Keratinocyte (primary cell): ENCODE measurements at regions not wholly inside any gene's neighbourhood (a gene's known extent, or its start where the extent isn't known, plus 50 kb on each side); places are given as distances from the start of the nearest gene placed in this dataset.

ENCODE experiments used
- EZH2 ChIP-seq: IDR thresholded peaks from one replicate; pipeline ENCODE4 v1.6.1; 2012; ENCODE audit warnings: inconsistent platforms, mild to moderate bottlenecking, low read length, moderate library complexity
- TF ChIP-seq, protein P1 (sequence below), 3 experiments: IDR thresholded peaks in 1 of 3; conservative IDR thresholded peaks in 1 of 3; optimal IDR thresholded peaks in 1 of 3; 2 replicates in 2 of 3; 3 replicates in 1 of 3; pipeline versions ENCODE3 to v1.5.1; 2011; ENCODE audit warnings: low read length in 3 of 3, mild to moderate bottlenecking in 3 of 3, moderate library complexity in 2 of 3, control low read depth in 1 of 3, inconsistent platforms in 1 of 3; ENCODE audit not compliant: insufficient read depth in 2 of 3; ENCODE audit errors: extremely low read depth in 1 of 3

DNA sequence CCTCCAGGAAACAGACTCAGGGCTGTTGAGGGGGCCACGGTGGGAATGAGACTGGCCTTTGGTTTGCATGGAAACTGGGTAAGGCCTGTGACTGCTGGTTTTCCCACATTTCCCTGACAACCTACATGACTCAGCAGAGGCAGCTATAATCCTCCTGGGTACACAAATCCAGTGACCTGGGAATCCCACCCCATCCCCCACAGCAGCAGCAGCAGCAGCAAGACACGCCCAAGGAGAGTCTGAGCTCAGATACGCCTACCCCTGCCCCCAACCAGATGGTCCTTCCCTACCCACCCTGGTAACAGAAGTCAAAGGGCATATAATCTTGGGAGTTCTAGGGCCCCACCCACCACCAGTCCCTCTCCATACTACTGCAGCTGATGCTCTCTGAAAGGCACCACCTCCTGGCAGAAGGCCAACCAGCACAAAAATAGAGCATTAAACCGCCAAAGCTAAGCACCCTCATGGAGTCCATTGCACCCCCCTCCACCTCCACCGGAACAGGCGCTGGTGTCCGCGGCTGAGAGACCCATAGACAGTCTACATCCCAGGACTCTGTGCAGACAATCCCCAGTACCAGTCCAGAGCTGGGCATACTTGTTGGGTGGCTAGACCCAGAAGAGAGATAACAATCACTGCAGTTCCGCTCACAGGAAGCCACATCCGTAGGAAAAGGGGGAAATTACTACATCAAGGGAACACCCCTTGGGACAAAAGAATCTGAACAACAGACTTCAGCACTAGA, 237.2 kb upstream of the SPRY2 start:
- TF ChIP-seq, protein P1, sequence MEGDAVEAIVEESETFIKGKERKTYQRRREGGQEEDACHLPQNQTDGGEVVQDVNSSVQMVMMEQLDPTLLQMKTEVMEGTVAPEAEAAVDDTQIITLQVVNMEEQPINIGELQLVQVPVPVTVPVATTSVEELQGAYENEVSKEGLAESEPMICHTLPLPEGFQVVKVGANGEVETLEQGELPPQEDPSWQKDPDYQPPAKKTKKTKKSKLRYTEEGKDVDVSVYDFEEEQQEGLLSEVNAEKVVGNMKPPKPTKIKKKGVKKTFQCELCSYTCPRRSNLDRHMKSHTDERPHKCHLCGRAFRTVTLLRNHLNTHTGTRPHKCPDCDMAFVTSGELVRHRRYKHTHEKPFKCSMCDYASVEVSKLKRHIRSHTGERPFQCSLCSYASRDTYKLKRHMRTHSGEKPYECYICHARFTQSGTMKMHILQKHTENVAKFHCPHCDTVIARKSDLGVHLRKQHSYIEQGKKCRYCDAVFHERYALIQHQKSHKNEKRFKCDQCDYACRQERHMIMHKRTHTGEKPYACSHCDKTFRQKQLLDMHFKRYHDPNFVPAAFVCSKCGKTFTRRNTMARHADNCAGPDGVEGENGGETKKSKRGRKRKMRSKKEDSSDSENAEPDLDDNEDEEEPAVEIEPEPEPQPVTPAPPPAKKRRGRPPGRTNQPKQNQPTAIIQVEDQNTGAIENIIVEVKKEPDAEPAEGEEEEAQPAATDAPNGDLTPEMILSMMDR (optimal IDR thresholded peaks at IDR 0.05 in 1 of 3, IDR thresholded peaks at IDR 0.05 in 1 of 3, conservative IDR thresholded peaks at IDR 0.05 in 1 of 3; ENCODE audit: extremely low read depth in 1 of 3, insufficient read depth in 2 of 3, low read length in 3 of 3), result no peak
- no peak for TF ChIP-seq EZH2
